GM21515 (cell line): ENCODE measurements at regions not wholly inside any gene's neighbourhood (a gene's known extent, or its start where the extent isn't known, plus 50 kb on each side); places are given as distances from the start of the nearest gene placed in this dataset.
"Not testable (repeated sequence)": the region's sequence is repeated elsewhere in the genome, so short reads cannot be mapped to it uniquely, and the experiment has no call there.

Experiments
- ATAC-seq: cut with Tn5 transposase; IDR thresholded peaks from one replicate; pipeline ENCODE4 v1.9.1; 2021; ENCODE audit not compliant: unreplicated experiment

DNA sequence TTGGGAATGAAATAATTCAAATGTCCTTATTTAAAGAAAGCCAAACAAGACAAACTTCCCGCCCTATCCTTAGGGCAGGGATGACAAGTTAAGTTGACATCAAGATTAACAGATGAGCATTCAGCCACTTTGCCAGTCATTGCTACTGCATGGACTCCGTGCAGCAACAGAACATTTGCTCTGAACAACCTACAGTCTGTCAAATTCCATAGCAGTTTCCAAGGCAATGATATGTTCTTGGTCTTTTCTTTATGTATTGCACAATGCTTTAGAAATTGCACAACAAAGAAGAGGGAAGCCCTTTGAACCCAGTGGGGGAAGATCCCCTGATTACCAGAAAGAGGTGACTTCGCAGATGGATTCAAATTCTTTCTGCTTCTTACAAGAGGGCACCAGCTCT, 269.8 kb downstream of the BCAT1 start:
- ATAC-seq, result no peak

DNA sequence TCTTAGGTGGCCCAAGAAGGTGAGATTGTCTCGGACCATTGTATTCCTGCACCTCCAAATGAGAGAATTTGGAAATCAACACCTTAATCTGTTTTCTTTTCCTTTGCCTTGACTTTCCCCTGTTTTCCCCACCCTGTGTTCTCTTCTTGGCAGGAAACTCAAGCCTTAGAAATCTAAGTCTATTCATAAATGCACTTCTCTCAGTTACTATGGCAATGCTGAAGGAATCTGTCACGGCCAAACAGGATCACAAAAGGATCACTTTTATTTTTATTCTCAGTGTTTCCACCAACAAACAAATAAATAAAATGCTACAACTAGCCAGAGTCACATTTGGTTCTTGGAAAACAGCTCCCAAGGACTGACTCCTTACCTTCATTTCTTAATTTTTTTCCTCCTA, 270.5 kb downstream of the BCAT1 start:
- ATAC-seq, result no peak

DNA sequence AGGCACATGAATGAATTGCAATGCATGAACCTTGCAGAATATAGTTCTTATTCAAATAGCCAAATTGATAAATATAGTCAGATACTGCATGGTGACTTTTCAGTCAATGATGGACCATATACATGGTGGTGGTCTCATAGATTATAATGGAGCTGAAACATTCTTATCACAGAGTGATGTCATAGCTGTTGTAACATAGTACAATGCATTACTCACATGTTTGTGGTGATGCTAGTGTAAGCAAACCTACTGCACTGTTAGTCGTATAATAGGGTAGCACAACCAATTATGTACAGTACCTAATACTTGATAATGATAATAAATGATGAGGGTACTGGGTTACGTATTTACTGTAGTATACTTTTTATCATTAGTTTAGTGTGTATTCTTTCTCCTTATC, 280.3 kb downstream of the BCAT1 start:
- ATAC-seq, result no peak

DNA sequence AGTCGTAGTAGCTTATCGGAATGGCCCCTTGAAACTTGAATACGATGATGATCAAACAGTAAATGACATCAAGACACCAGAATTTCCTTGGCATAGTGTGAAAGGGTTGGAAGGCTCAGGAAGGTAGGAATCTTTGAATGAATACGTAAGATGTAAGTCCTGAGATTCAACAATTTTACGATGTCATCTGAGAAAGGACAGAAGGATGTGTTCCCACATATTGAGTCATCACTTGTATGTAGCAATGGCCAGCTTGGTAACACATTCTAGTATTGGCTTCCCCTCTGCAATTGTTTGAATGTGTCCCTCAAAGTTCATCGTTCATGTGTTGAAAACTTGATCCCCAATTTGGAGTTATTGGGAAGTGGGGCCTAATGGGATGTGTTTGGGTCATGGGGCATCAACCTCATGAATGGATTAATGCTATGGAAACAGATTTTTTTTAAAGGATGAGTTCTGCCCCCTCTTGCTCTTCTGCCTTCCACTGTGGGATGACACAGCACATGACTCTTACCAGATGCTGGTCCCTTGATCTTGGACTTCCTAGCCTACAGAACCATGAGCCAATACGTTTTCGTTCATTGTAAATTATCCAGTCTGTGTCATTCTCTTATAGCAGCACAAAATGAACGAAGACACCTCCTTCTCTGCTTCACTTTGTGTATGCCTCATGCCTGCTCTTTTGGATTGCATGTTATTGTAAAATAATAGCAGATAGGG, 284.6 kb downstream of the BCAT1 start:
- ATAC-seq, result no peak

DNA sequence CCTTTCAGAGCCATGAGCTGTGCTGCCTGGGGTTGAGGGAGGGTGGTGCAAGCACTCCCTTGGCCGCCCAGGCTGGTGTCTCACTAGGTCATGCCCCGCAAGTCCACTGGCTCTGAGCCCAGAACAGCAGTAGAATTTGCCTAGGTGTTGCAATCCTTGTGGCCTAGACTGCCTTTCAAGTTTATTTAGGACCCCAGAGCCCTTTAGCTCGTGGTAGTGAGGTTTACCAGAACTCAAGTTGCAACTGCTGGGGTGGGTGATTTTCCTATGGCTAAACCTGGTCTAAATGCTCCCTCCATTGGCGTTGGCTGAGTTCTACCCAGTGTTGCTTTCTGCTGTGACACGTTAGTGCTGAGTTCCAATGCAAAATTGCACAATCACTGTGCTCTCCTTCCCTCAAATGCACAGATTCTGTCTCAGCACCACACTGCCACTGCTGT, 287.2 kb downstream of the BCAT1 start:
- ATAC-seq, result no peak

DNA sequence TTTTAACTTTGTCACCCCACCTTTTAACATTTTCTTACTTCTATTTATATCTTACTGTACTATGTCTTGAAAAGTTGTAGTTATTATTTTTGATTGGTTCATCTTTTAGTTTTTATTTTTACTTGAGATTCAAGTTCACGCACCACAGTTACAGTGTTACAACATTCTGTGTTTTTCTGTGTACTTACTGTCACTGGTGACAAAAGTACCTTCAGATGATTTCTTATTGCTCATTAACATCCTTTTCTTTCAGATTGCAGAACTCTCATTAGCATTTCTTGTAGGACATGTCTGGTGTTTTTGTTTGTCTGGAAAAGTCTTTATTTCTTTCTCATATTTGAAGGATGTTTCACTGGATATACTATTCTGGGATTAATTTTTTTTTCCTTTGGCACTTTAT, 289.9 kb downstream of the BCAT1 start:
- ATAC-seq, result no peak

DNA sequence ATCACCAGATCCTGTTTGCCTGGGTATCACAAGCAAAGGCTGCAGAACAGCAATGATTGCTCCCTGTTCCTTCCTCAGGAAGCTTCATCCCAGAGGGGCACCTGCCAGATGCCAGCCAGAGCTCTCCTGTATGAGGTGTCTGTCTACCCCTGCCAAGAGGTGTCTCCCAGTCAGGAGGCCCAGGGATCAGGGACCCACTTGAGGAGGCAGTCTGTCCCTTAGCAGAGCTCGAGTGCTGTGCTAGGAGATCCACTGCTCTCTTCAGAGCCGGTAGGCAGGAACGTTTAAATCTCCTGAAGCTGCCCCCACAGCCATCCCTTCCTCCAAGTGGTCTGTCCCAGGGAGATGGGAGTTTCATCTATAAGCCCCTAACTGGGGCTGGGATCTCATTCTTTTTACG, 294.6 kb downstream of the BCAT1 start:
- ATAC-seq, result not testable (repeated sequence)

DNA sequence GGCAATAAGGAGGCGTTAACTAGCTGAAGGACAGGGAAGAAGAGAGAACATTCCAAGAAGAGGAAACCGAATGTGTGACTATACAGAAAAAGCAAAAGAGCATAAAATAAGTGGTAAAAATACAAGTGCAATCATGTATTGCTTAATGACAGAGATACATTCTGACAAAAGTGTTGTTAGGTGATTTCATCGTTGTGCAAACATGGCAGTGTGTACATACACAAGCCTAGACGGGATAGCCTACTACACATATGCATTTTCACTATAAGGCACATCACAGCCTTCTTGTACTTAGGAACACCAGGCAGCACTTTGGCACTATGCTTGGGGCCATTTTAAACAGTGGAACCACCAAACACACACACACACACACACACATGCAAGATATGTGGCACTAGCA, 299.3 kb downstream of the BCAT1 start:
- no peak for ATAC-seq

DNA sequence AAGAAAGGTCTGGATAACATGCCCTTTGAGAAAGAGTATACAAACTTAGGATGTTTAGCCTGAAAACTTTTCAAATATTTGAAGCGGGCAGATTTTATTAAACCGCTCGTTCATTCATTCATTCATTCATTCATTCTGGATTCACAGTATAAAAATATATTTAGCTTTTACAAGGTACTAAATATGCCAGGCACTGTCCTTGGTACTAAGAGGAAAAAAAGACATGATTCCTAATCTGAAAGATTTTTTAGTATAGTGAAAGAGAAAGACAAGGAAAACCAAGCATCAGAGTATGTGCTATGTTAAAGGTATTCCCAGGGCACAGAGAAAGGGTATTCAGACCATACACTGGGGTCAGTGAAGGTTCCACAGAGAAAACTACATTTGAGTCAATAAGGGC, 299.7 kb downstream of the BCAT1 start:
- ATAC-seq, result no peak

DNA sequence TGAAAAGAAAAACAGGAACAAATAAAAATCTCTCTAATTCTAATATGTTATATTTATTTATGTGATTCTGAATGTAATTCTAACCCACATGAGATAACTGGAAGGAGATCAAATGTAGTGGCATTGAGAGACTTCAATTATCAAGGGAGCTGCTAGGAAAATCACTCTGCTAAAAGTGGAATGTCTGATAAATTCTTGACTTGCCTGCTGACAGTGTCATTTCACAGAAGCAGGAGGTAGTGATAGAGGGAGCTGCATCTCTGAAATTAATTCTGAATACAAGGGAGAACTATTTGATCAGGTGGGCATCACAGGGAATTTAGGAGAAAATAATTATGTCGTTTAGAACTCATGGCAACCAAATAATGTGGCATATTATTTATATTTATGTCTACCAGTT, 303.6 kb downstream of the BCAT1 start:
- no peak for ATAC-seq

DNA sequence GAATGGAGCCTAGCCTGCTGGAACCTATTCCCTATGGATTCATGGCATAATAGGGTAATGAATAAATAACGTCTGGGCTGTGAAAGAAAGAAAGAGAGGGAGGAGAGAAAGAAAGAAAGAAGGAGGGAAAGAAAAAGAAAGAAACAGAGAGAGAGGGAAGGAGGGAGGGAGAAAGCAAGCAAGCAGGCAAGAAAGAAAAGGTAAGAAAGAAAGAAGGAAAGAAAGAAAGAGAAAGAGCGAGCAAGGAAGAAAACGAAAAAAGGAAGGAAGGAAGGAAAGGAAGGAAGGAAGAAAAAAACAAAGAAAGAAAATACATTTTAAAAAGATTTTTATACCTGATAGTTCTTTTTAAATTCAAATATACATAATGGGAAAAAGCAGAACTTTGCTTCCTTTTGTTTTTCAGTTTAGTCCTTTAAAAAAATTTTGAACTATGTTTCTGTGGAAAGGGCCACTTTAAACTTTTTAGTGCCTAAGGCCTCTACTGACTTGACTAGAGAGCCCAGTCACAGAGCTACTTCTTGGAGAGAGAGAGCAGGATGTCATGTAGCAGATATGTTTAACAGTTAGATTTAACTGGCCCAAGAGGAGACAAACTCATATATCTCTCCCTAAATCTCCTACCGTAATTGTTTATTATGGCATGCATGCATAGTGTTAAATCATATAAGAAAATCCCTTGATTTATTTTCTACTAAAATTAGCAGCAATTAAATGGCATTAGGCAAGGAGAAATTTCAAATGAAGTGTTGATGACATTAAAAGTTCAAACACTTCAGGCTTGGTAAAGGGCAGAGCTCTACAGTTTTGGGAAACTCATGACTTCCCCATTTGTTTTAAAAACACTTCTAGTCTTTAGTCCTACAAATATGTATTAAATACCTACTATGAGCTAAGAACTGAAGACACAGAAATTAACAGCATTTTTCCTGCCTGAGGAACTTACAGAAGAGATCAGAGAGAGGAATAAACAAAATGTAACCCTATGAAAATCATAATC, 305.5 kb downstream of the BCAT1 start:
- ATAC-seq, result no peak

DNA sequence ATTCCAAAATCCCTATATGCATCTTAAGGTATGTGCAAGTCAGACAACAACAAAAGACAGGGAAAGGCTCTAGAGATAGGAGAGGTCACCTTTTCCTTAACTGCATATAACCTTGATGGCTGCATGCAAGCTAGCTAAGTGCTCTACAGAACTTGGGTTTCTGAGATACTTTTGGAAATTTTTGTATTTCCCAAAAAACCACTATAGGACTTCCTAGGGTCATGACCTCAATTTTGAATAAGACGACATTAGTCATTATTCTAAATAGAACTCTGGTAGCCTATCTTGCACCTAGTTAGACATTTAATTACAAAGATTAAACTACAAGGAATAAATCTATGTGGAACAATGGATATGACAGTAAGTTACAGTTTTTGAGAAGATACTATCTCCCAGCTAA, 309.3 kb downstream of the BCAT1 start:
- no peak for ATAC-seq

DNA sequence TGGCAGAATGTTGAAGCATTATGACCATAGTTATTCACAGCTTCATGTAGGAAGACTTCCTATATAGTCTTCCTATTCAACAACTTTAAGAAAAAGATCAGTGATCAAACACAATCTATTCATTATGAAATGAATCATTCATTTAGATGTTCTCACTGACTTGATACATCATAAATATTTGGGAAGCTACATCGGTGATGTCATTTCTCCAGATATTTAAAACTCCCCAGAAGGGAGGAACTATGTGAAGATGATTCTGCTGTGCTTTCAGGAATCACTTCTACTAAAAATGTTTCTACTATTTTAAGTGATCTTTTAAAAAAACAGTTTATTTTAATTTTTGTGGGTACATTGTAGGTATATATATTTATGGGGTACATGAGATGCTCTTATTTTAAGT, 316.4 kb downstream of the BCAT1 start:
- no peak for ATAC-seq

DNA sequence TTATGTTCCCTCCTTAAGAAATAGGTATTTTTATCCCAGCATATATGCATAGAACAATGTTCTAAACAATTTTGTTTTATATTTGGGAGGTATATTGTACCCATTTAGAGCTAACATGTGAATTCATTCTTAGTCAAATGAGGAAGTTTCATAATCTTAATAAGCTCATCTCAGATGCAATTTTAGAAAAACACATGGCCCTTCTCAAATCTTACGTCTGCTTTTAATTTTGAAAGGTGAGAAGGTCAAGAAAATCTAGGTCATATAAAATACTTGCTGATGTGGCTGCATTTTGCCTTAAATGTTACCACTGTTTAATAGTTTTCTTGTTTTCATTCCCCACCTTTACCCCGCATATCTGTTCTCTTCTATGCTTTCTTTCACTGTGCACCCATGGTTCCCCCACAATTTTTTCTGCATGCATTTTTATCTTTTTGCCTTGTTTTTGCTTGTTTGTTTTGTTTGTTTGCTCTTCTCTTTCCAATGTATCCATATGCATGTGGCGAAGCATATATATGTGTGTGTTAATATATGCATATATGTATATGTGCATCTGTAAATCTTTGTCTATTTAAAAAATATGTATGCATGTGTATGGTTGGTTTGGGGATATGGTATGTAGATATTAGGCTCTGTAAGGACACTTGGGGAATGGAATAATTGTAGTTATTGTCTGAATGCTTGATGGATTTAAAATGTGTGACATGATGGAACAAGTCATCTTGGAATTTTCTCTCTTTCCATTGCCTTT, 317.1 kb downstream of the BCAT1 start:
- ATAC-seq, result no peak

DNA sequence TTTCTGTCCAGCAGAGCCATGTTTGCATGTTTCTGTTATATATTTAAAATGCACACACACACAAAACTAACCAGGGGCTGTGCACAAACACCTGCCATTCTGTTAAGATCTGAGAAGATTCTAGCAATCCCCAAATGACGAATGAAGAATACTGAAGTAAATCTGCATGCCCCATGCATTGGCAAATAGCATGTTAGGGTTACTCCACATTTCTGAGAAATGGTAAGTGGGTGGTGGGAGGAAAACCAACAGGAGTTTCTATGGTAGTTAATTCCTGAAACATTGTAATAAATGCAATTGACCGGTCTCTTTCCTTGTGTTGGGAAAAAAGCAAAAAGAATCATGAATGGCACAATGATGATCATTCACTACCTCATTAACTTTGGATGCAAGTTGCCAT, 318.0 kb downstream of the BCAT1 start:
- ATAC-seq, result no peak

DNA sequence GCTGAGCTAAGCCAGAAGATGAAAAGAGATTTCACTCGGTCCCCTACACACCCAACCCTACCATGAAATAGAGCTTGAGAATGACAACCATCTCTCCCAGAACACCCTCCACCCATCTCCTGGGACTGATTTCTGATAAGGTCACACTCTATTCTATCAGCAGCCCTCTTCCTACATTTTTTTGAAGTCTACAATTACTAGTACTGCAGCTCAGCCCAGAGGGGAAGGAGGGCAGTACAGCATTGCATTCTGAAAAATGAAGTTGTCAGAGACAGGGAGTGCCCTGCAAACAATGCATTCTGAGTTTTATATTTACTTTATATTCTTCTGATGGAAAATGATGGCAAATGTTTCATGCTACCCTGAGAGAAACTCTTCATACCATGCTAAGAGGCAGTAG, 318.5 kb downstream of the BCAT1 start:
- ATAC-seq, result no peak

DNA sequence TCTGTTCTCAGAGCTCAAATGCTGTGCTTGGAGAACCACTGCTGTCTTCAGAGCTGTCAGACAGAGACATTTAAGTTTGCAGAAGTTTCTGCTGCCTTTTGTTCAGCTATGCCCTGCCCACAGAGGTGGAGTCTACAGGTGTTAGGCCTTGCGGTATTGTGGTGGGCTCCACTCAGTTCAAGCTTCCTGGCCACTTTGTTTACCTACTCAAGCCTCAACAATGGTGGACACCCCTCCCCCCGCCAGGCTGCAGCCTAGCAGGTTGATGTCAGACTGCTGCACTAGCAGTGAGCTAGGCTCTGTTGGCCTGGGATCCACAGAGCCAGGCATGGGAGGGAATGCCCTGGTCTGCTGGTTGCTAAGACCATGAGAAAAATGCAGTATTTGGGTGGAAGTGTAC, 323.8 kb downstream of the BCAT1 start:
- no peak for ATAC-seq

DNA sequence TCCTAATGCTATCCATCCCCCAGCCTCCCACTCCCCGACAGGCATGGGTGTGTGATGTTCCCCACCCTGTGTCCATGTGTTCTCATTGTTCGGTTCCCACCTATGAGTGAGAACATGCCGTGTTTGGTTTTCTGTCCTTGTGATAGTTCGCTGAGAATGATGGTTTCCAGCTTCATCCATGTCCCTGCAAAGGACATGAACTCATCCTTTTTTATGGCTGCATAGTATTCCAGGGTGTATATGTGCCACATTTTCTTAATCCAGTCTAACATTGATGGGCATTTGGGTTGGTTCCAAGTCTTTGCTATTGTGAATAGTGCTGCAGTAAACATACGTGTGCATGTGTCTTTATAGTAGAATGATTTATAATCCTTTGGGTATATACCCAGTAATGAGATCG, 328.9 kb downstream of the BCAT1 start:
- ATAC-seq, result not testable (repeated sequence)

DNA sequence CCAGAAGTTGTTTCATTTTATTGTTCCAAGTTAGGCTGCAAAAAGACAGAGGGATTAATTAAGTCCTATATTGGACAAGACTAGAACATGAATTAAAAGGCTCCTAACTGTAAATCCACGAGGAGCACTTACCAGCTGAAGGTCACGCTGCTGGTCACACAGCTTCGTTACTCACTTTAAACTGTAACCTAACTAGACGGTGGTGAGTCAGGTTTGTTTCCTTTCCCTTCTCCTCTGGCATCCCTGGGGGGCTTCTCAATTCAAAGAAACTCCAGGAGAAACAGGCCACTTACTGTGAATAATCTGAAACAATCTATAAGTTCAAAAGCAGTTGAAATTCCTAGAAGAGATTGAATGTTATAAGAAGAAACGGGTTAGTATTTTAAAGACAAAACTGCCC, 331.4 kb downstream of the BCAT1 start:
- no peak for ATAC-seq

DNA sequence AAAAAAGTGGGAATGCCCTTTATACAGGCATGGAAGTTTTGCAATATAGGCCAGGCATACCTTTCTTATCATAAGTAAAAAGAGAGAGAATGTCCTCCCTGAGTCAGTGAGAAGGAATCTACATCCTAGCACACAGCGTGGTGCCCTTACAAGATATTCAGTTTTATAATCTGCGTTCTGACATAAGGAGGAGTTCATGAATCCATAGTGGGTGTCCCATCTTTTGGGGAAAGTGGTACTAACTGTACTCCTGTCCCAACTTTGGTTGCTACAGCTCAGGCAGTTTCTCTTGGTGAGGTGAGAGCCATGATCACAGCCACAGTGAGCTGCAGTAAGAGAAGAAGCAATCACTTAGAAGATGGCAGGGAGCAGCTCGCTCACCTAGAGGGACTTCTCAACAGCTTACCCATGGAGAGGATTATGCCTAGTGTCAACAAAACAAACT, 332.9 kb downstream of the BCAT1 start:
- ATAC-seq, result no peak

DNA sequence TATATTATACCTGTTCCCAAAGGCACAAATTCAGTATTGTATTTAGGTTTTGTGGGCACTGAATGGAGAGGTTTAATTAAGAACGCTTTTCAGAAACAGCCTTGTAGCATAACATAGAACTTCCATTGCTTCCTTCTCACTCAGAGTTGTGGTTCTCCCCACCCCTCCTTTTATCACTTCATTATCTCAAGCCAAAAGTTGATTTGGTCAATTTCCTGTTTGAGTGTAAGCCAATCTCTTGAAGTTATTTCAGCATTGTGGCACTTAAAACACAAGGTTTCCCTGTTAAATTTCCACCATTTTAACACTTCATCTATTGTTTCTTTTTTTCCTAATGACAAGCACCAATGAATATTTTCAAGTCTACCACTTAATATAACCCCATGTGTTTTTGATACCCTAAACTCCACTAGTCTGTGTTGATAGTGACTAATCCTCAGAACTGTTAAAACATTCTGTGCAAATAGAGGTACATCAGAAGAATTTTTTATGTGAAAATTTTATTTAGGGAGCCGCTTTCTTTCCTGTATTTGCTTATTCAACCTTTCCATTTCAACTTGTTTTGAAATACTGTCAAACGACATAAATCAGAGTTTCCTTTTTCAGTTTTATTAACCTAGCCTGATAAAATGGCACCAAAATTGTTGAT, 340.1 kb downstream of the BCAT1 start:
- no peak for ATAC-seq
